Astrocyte (in vitro differentiated cells and primary cell): ENCODE measurements at regions not wholly inside any gene's neighbourhood (a gene's known extent, or its start where the extent isn't known, plus 50 kb on each side); places are given as distances from the start of the nearest gene placed in this dataset.

ENCODE experiments used
- EZH2 ChIP-seq: IDR thresholded peaks from 2 replicates; pipeline ENCODE4 v1.6.1; 2012; ENCODE audit warnings: mild to moderate bottlenecking, low read length, inconsistent platforms; ENCODE audit not compliant: insufficient read depth
- TF ChIP-seq, protein P1 (sequence below): IDR thresholded peaks from 2 replicates; pipeline ENCODE4 v1.5.1; 2011; ENCODE audit warnings: low read depth, mild to moderate bottlenecking, inconsistent platforms, low read length, moderate library complexity; ENCODE audit not compliant: insufficient read depth

DNA sequence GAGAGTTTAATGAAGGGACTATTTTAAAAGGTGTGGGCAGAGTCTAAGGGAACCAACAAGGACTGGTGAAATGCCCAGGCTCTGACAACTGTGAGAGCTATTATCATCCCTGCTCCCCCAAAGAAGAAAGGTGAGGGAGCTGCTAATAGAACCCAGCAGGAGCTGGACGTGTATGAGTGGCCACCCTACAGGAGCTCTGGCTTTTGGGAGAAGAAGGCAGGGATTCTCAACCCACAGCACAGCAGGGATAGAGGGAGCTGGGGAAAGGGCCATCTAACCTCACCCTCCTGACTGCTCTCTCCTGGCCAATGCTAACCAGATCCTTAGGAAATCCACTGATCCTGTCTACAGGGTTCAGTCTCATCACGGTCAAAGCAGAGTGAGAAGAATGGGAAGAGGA lies 57.1 kb downstream of the GRIN2B start:
- TF ChIP-seq, protein P1, sequence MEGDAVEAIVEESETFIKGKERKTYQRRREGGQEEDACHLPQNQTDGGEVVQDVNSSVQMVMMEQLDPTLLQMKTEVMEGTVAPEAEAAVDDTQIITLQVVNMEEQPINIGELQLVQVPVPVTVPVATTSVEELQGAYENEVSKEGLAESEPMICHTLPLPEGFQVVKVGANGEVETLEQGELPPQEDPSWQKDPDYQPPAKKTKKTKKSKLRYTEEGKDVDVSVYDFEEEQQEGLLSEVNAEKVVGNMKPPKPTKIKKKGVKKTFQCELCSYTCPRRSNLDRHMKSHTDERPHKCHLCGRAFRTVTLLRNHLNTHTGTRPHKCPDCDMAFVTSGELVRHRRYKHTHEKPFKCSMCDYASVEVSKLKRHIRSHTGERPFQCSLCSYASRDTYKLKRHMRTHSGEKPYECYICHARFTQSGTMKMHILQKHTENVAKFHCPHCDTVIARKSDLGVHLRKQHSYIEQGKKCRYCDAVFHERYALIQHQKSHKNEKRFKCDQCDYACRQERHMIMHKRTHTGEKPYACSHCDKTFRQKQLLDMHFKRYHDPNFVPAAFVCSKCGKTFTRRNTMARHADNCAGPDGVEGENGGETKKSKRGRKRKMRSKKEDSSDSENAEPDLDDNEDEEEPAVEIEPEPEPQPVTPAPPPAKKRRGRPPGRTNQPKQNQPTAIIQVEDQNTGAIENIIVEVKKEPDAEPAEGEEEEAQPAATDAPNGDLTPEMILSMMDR = no peak
- no peak for TF ChIP-seq EZH2
